Stimulated activated naive CD8-positive, alpha-beta T cell treated with anti-CD3 and anti-CD28 coated beads, Interleukin-15, Interleukin-2, amounts not matched to agents 100 ng/mL and 50 ng/mL, for 24 hours (primary cell): ENCODE measurements at regions not wholly inside any gene's neighbourhood (a gene's known extent, or its start where the extent isn't known, plus 50 kb on each side); places are given as distances from the start of the nearest gene placed in this dataset.

Source experiments
- H3K27ac Mint-ChIP-seq: one replicate; pipeline ENCODE4 v1.8.0; 2021; ENCODE audit warnings: mild to moderate bottlenecking, mixed read lengths
- H3K27me3 Mint-ChIP-seq: one replicate; pipeline ENCODE4 v1.8.0; 2021; ENCODE audit warnings: mixed read lengths
- H3K36me3 Mint-ChIP-seq: one replicate; pipeline ENCODE4 v1.8.0; 2021; ENCODE audit warnings: low read depth, mixed read lengths
- H3K4me1 Mint-ChIP-seq: one replicate; pipeline ENCODE4 v1.8.0; 2021; ENCODE audit warnings: low read depth, mixed read lengths
- H3K4me3 Mint-ChIP-seq: one replicate; pipeline ENCODE4 v1.8.0; 2021; ENCODE audit warnings: mild to moderate bottlenecking, mixed read lengths
- H3K9me3 Mint-ChIP-seq: one replicate; pipeline ENCODE4 v1.8.0; 2021; ENCODE audit warnings: mixed read lengths

- H3K27ac Mint-ChIP-seq: no peak overlapping the region
- no peaks in the 10 kb centered on the region for H3K36me3 Mint-ChIP-seq
- no peaks in the 10 kb centered on the region for H3K9me3 Mint-ChIP-seq
- no peaks in the 10 kb centered on the region for H3K4me1 Mint-ChIP-seq
- H3K4me3 Mint-ChIP-seq: no peak overlapping the region
- peaks cover 10% of the 10 kb centered on the region for H3K27me3 Mint-ChIP-seq
These were observed 50.4 kb downstream of the FHIP1A start for GRCh38 chr4:151459375-151459774.

- no peak overlapping the region for H3K27ac Mint-ChIP-seq
- H3K9me3 Mint-ChIP-seq: no peaks in the 10 kb centered on the region
- H3K4me3 Mint-ChIP-seq: no peak overlapping the region
These were observed 51.5 kb downstream of the FHIP1A start for GRCh38 chr4:151460434-151460833.

GRCh38 chr4:151462554-151462953 is 53.6 kb downstream of the FHIP1A start:
- Mint-ChIP-seq H3K36me3 (no peaks in the 10 kb centered on the region), H3K4me1 (no peaks in the 10 kb centered on the region), H3K4me3 (no peak overlapping the region), H3K27me3 (peaks cover 16% of the 10 kb centered on the region), H3K27ac (no peak overlapping the region), H3K9me3 (no peaks in the 10 kb centered on the region)

More at GRCh38 chr4:151460434-151460833, 51.5 kb downstream of the FHIP1A start:
- no peaks in the 10 kb centered on the region for H3K4me1 Mint-ChIP-seq
- H3K36me3 Mint-ChIP-seq: no peaks in the 10 kb centered on the region
- peaks cover 11% of the 10 kb centered on the region for H3K27me3 Mint-ChIP-seq

GRCh38 chr4:151468715-151469696 is 60.0 kb downstream of the FHIP1A start:
- H3K27me3 Mint-ChIP-seq: peaks cover 15% of the 10 kb centered on the region
- H3K27ac Mint-ChIP-seq: no peak overlapping the region
- H3K4me1 Mint-ChIP-seq: no peaks in the 10 kb centered on the region
- no peaks in the 10 kb centered on the region for H3K9me3 Mint-ChIP-seq
- no peak overlapping the region for H3K4me3 Mint-ChIP-seq
- no peaks in the 10 kb centered on the region for H3K36me3 Mint-ChIP-seq

GRCh38 chr4:151469970-151470369 is 61.0 kb downstream of the FHIP1A start:
- no peak overlapping the region for H3K4me3 Mint-ChIP-seq
- H3K36me3 Mint-ChIP-seq: no peaks in the 10 kb centered on the region
- H3K27me3 Mint-ChIP-seq: peaks cover 15% of the 10 kb centered on the region
- H3K4me1 Mint-ChIP-seq: no peaks in the 10 kb centered on the region
- H3K9me3 Mint-ChIP-seq: no peaks in the 10 kb centered on the region
- no peak overlapping the region for H3K27ac Mint-ChIP-seq

- Mint-ChIP-seq H3K9me3 (no peaks in the 10 kb centered on the region), H3K4me3 (no peak overlapping the region), H3K36me3 (no peaks in the 10 kb centered on the region), H3K4me1 (no peaks in the 10 kb centered on the region), H3K27ac (no peak overlapping the region), H3K27me3 (peaks cover 10% of the 10 kb centered on the region)
These were observed 62.8 kb downstream of the FHIP1A start for GRCh38 chr4:151471728-151472127.

DNA sequence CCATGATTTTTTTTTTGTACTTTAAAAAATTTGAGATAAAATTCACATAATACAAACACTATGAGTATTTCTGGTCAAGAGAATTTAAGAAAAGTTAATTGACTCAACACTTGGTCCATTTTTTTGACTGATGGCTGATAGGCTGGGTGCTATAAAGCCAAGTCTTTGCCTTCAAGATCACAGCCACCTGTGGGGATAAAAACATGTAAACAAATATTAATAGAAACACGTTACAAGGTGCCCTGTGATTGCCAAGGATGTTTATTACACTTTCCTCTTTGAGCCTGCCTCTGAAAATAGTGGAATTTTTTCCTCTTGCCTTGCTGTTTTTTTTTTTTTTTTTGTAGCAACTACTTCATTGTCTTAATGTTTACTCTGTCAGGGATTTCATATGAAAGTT is 63.3 kb downstream of the FHIP1A start:
- H3K36me3 Mint-ChIP-seq: no peaks in the 10 kb centered on the region
- no peak overlapping the region for H3K27ac Mint-ChIP-seq
- no peaks in the 10 kb centered on the region for H3K9me3 Mint-ChIP-seq
- H3K4me1 Mint-ChIP-seq: no peaks in the 10 kb centered on the region
- no peak overlapping the region for H3K4me3 Mint-ChIP-seq
- peaks cover 14% of the 10 kb centered on the region for H3K27me3 Mint-ChIP-seq

- Mint-ChIP-seq H3K27ac (no peak overlapping the region), H3K4me1 (no peaks in the 10 kb centered on the region), H3K27me3 (peaks cover 14% of the 10 kb centered on the region)
These were observed 63.7 kb downstream of the FHIP1A start for GRCh38 chr4:151472711-151473110.

DNA sequence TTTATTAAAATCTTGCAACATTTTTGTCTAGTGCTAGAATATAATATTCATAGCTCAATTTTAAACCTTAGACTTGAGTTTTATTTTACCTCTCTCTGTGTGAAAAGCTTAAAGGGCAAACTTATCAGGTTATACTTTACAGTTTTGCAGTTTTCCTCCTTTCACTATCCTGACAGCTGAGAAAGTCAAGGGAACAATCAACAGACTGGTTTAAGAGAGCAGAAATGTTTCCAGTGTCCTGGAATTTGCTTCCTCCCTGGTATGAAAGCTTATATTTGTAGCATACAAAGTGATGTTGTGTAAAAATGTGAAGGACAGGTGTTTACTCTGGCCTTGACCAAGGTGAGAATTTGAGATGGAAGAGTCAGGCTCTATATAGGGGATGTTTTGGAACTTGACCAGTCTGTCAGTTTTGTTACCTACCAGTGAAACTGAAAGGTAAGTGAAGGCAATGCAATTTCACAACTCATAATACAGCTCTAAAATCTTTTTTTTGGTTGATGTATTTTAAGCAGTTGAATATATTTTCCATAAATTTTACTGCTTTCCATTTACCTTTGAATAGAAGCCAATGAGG is 64.6 kb downstream of the FHIP1A start:
- peaks cover 14% of the 10 kb centered on the region for H3K27me3 Mint-ChIP-seq
- no peak overlapping the region for H3K4me3 Mint-ChIP-seq
- H3K4me1 Mint-ChIP-seq: no peaks in the 10 kb centered on the region
- no peaks in the 10 kb centered on the region for H3K36me3 Mint-ChIP-seq
- H3K27ac Mint-ChIP-seq: no peak overlapping the region
- no peaks in the 10 kb centered on the region for H3K9me3 Mint-ChIP-seq

More at GRCh38 chr4:151472711-151473110, 63.7 kb downstream of the FHIP1A start:
- no peak overlapping the region for H3K4me3 Mint-ChIP-seq
- H3K9me3 Mint-ChIP-seq: no peaks in the 10 kb centered on the region
- no peaks in the 10 kb centered on the region for H3K36me3 Mint-ChIP-seq

GRCh38 chr4:151475035-151475714 is 66.2 kb downstream of the FHIP1A start:
- H3K27ac Mint-ChIP-seq: no peak overlapping the region
- H3K27me3 Mint-ChIP-seq: peaks cover 24% of the 10 kb centered on the region
- no peak overlapping the region for H3K4me3 Mint-ChIP-seq
- H3K4me1 Mint-ChIP-seq: no peaks in the 10 kb centered on the region
- H3K9me3 Mint-ChIP-seq: no peaks in the 10 kb centered on the region
- no peaks in the 10 kb centered on the region for H3K36me3 Mint-ChIP-seq

DNA sequence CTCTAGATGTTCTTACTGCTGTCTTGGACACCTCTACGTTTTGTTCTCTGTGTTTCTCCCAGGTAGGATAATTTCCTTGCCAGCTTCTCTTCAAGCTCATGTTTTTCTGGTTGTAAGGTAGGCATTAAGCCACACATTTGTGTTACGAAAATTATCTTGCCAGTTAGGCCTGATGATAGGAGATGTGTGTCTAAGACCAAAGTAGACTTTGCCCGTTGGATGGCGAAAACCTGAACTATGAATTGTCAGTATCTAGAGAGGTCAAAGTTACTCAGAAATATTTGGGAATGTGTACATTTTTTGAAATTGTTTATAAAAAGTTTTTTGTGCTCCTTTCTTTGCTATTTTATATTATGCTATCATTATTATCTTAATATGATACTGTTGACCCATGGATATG is 72.8 kb downstream of the FHIP1A start:
- Mint-ChIP-seq H3K27ac (no peak overlapping the region), H3K4me3 (no peak overlapping the region), H3K4me1 (no peaks in the 10 kb centered on the region), H3K36me3 (no peaks in the 10 kb centered on the region), H3K27me3 (peaks cover 24% of the 10 kb centered on the region), H3K9me3 (no peaks in the 10 kb centered on the region)

DNA sequence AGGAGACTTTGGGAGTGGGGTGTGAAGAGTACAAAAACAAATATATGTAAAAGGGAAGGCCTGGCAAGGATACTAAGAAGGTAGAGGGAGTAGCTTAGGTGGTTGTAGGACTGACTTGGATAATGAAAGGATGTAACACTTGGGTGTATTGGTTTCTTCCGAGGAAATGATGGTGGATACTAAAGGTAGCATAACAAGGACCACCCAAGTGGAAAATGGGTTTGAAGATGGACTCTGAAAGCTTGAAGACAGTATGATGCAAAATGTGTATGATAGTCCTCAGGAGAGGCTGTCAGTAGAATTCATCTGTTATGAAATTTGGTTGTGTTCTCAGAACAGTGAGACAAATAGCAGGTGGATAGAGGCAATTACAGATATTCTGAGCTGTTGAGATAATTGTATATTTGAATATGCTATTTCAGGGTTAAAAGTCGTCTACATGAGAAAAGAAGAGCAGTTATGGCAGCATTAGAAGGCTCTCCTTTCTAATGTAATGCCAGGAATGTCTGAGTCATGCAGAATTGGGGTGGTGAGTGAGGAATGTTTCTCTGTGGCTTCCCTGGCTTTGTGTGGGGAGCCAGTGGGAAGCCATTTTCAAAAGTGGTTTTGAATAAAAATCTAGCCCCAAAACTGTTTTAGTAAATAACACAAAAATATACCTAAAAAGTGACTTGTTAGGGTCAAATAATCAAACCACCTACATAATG is 75.6 kb downstream of the FHIP1A start:
- Mint-ChIP-seq H3K4me1 (no peaks in the 10 kb centered on the region), H3K9me3 (peaks cover 7% of the 10 kb centered on the region), H3K27me3 (peaks cover 31% of the 10 kb centered on the region), H3K36me3 (no peaks in the 10 kb centered on the region), H3K27ac (no peak overlapping the region), H3K4me3 (no peak overlapping the region)

GRCh38 chr4:151485541-151486131 is 76.7 kb downstream of the FHIP1A start:
- H3K4me1 Mint-ChIP-seq: no peaks in the 10 kb centered on the region
- H3K4me3 Mint-ChIP-seq: no peak overlapping the region
- no peaks in the 10 kb centered on the region for H3K36me3 Mint-ChIP-seq
- peaks cover 20% of the 10 kb centered on the region for H3K27me3 Mint-ChIP-seq
- H3K27ac Mint-ChIP-seq: no peak overlapping the region
- peaks cover 7% of the 10 kb centered on the region for H3K9me3 Mint-ChIP-seq

DNA sequence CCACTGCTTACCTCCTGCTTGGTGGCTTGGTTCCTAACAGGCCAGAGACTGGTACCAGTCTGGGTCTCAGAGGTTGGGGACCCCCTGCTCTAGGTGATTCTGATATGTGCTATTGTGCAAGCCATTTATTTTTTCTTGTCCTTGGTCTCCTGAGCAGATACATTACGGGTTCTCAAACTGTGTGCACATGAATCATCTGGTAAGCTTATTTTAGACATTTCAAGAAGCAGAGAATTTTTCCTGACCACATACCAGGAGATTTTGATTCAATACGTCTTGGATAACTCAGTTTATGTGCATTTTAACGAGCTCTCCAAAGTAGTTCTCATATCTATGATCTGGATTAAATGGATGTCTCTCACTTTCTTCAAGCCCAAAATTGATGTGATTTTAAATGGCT is 77.2 kb downstream of the FHIP1A start:
- peaks cover 12% of the 10 kb centered on the region for H3K9me3 Mint-ChIP-seq
- peaks cover 19% of the 10 kb centered on the region for H3K27me3 Mint-ChIP-seq
- no peaks in the 10 kb centered on the region for H3K4me1 Mint-ChIP-seq
- no peak overlapping the region for H3K27ac Mint-ChIP-seq
- H3K4me3 Mint-ChIP-seq: no peak overlapping the region
- H3K36me3 Mint-ChIP-seq: no peaks in the 10 kb centered on the region
